C1 segment of cervical spinal cord (tissue), 14 donors: ENCODE measurements at regions not wholly inside any gene's neighbourhood (a gene's known extent, or its start where the extent isn't known, plus 50 kb on each side); places are given as distances from the start of the nearest gene placed in this dataset.

Experiments used
- DNase-seq, 14 donors: peaks; one replicate each; lab custom pipeline; 2025; lab: John Stamatoyannopoulos, UW

GRCh38 chr18:22846088-22846683 lies 86.9 kb upstream of the RBBP8 start:
- no peak for DNase-seq

DNA sequence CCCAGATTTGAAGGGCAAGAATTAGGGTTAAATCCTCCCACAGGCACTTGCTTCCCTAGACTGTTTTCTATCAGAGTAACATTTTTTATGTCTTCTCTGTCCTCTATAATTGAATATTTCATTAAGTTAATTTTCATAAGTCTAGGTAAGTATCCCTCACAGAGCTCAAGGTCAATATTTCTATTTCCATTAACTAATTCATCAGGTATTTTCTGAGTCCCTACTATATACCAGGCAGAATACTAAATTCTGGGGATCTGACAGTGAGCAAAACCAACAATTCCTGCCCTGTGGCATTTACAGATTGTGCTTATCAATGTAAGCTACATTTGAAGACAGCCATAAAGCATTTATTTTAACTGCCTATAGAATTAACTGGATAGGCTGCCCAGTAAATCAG lies 86.4 kb upstream of the RBBP8 start:
- DNase-seq: no peak

DNA sequence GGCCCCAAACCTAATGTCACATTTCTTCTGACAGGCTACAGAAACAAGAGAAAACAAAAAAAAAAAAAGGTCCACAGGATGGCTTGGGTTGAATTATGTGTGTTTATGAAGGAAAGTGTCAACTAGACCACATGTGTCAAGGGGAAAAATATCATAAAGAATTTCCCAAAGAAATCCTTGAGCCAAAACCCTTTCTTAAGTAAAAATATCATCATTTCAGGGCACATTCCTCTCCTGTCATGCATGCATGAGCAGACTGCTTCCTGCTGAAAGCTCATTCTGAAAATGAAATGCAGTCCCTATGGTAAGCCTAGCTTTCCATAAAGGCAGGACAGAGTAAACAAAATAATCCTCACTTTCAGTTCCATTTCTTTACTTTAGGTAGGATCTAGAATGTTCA lies 85.7 kb upstream of the RBBP8 start:
- DNase-seq: no peak

- DNase-seq: no peak
Measured at GRCh38 chr18:22847867-22848451, 85.2 kb upstream of the RBBP8 start.

DNA sequence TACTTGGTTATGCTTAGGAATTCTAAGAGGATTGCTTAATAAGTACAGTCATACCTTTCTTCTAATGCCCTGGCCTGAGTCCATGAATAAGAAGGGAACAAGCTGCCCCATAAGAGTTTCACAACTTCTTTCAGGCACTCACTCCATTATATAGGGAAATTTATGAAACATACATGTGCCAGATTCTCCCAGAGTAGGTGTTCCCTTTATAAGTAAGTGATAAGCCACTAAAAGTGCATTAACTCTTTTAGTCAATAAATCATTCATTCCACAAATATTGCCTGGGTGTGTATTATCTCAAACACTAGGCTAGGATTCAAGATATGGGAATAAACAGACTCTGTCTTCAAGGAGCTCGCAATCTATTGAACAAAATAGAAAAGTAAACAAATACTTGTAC lies 84.5 kb upstream of the RBBP8 start:
- DNase-seq: no peak

DNA sequence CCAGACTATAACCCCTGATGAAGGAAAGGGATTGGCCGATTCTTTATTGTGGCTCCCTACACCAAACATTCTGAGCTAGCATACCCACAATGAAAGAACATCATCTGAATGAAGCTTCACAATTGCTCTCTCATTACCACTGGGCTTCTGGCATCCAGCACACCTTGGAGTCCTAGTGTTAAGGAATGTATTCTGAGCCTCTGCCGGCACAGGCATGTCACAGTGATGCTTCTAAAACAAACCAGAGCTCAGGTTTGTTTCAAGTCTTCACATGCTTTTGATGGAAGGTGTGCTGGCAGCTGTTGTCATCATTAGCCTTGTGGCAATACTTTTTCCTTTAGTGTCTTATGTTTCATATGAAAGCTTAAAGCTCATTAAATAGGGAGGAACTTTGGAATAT lies 76.3 kb upstream of the RBBP8 start:
- DNase-seq: no peak

DNA sequence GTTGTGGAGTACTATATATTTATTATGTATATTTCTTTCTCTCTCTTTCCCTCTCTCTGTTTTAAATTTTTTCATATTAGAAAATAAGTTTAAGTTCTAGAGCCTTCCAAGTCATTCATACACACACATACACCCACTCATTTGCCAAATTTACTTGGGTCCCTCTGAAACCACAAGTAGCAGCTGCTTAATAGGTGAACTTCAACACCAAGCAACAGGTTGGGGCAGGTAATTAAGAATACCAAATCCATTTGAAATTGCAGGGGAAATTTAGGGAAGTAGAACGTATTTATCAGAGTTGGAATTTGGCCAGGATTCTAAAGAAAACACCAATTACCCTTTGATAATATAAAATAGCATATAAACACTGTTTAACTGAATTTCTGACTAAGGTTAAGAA lies 75.0 kb upstream of the RBBP8 start:
- no peak for DNase-seq

GRCh38 chr18:22860807-22861206 lies 72.3 kb upstream of the RBBP8 start:
- no peak for DNase-seq

DNA sequence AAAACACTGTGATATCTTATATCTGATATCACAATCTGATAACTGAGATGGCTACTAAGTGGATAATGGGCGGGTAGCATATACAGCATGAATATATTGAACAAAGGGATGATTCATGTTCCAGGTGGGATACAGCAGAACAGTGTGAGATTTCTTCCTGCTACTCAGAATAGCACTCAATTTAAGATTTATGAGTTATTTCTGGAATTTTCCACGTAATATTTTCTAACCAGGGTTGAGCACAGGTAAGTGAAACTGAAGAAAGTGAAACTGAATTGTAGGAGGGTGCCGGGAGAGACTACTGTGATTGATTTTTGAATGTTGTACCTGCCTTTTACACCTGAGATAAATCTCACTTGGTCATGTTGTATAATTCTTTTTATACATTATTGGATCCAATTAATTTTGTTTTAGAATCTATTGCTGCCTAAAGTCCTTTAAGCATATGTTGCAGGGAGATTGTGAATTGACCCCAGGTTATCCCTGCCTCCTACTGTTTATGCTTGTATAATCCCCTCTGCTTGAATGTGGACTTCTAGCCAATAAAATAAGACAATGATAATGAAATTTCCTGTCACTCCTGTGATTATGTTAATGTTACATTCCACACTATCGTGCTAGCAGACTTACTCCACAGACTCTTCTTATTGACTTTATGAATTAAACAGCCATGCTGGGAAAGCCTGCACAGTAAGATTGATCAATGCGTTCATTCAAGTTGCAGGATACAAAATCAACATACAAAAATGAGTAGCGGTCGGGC lies 67.6 kb upstream of the RBBP8 start:
- no peak for DNase-seq

DNA sequence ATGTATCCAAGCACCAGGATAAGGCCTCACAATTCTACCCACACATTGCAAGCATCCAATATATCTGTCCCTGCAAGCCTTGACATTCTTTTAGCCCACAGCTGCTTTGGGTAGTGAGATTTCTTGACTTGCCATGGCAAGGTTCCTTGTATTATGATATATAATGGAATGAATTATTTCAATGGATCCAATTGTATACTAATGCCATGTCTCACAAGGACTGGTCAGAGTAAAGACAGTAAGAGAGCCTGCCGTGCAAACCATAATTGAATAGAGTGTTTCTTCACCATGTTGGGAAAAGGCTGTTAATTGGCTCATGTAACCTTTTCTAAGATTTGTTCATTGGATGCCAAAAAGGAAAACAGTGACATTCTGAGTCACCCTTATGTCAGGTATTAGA lies 64.3 kb upstream of the RBBP8 start:
- DNase-seq: no peak

DNA sequence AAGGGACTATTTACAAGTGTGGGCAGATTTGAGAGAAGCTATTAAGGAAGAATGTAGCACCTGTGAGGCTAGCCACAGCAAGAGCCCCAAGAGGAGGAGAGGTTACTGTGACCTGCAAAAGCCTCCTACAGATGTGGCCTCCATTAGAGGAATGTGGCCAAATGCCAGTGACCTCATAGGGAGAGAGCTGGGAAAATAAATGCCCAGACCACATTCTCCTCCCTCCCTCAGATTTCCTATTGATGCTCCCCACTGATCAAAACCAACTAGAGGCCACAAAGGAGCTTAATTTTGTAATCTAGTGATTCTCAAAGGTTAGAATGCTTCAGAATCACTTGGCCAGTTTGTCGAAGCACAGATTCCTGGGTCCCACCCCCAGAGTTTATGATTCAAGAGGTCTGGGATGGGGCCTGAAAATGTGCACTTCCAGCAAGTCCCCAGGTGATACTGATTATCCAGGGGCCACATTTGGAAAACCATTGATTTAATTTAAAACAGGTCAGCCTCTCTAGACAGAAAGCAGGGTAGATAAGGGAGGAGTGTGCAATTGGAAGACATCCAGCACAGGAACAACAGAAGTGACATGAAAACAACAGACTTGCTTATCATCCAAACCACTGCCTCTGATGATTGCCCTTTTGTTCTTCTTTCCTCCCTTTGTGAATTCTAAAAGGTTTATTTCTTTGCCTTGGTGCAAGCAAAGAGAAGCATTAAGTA lies 61.2 kb upstream of the RBBP8 start:
- no peak for DNase-seq

DNA sequence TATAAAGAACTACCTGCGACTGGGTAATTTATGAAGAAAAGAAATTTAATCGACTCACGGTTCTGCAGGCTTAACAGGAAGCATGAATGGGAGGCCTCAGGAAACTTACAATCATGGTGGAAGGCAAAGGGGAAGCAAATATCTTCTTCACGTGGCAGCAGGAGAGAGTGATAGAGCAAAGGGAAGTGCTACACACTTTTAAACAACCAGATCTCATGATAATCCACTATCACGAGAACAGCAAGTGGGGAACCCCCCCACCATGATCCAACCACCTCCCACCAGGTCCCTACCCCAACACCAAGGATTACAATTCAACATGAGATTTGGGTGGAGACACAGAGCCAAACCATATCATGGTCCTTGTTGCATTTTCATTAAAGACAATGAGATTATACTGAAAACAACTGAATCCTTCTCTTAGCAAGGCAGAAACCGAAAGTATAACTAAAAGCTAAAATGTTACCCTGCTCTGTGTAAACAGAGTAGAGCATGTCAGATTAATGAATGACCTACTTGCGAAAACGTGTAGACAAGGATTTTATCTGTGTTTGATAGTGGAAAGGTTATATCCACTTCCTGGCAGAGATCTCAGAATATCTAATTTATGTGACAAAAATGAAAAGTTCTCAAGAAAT lies 60.1 kb upstream of the RBBP8 start:
- no peak for DNase-seq

DNA sequence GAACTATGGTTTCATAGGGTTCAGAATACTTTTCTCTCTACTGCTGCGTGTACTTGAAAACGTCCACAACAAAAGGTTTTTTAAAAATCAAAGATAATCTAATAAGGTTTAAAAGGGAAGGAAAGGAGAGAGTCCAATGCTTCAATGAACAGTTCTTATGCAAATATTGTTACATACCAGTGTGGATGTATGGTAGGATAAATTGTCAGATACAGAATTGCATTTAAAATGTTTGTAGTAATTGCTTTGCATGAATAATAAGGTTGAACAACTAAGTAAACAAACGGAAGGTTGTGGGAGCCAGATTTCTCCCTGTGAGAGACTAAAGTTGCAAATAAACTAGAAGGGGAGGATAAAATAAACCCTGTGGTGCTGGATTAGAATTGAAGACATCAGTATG lies 53.8 kb upstream of the RBBP8 start:
- no peak for DNase-seq

GRCh38 chr18:22882084-22882483 lies 51.0 kb upstream of the RBBP8 start:
- no peak for DNase-seq

- DNase-seq: no peak
Measured at GRCh38 chr18:22883179-22883578, 49.9 kb upstream of the RBBP8 start.
